Stimulated activated CD4-positive, alpha-beta T cell treated with anti-CD3 and anti-CD28 coated beads, Interleukin-2, amount 100 ng/mL, for 4 hours (primary cell): ENCODE measurements at regions not wholly inside any gene's neighbourhood (a gene's known extent, or its start where the extent isn't known, plus 50 kb on each side); places are given as distances from the start of the nearest gene placed in this dataset.
"Not testable (repeated sequence)": the region's sequence is repeated elsewhere in the genome, so short reads cannot be mapped to it uniquely, and the experiment has no call there.

Source experiments
- DNase-seq: peaks from one replicate; pipeline ENCODE4 v3.0.0-alpha.2; 2020; ENCODE audit warnings: low read depth

DNA sequence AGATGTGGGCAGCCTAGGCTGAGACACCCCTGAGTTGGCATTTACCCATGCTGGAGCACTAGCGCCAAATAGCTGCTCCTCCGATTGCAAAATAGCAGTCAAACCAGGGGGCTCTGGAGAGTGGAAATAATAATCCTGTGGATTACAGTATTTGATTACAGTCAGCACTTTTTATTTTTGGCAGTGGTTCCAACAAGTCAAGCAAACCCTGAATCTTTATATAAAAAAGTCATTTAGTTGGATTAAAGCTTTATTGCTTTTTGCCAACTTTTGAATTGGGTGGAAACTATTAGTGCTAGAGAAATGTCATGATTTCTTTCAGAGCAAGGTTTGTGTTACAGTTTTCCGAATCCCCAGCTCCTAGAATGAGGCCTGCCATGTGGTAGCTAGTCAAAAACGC, 99.3 kb upstream of the FAM20A start:
- DNase-seq, result no peak

DNA sequence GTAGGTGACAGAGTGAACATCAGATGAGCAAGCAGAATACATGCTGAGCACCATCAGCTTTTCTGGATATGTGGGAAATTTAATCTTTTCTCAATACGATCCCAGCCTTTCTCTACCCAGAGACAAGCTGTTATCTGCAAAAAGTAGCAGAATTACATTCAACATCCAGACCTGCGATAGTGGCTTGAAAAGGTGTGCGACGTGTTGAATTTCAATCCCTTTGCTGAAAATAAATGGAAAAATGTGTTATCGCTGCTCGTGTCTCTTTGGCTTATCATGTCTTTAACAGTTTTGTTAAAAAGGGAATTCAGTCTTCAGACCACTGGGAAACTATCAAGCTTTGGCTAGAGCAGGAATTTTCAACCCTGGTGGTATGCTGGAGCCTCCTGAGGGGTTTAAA, 98.8 kb upstream of the FAM20A start:
- DNase-seq, result no peak

DNA sequence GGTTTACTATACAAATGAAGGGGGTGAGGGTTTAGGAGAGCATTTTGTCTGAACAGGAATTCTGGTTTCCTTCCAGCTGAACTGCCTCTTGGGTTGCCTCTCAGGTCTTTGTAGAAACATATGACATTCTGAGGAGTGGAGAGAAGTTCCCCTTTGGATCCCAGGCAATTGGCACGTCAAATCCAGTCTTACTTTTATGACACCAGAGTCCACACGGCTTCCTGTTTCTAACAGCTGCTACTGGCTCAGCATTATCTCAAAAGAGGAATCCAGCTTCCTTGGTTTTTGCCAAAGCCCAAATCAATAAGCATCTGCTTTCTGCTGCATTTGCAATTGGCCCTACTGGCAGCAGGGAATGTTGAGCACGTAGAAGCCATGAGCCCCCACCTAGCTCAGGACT, 97.6 kb upstream of the FAM20A start:
- DNase-seq, result no peak

DNA sequence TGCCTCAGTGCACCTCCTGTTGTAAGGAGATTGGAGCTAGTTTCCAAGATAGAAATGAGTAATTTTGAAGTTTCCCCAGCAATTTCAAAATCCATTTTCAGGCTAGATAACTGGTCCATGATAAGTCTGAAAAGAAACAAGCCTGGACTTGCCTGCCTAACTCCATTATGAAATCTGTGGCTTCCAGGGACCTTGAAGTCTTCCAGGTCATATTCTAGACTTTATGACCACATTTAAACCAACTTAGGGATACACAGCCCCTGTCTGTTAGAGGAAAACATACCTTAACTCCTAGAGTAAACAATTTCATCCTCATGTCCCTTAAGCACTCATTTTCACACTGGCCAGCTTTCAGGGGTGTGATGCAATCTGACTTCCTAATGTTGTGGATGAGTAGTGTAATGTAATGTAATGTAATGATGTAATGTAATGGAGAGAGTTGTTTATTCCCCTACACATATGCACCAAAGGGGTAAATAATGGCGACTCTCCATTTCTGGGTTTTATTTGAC, 96.7 kb upstream of the FAM20A start:
- no peak for DNase-seq

DNA sequence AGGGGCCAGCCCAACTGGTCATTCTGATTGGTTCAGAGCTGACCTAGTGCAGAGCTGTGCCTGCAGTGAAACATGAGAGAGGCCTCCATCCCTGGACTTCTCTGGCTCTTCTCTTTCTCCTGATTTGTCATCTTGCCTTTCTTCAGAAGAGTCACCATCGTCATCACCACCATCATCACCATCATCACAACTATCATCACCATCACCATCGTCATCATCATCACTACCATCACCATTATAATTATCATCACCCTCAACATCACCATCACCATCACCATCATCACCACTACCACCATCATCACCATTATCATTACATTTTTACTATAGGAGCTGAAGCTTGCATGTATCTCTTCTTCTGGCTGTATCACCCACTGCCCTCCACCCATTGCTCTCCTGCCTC, 94.5 kb upstream of the FAM20A start:
- DNase-seq, result no peak

DNA sequence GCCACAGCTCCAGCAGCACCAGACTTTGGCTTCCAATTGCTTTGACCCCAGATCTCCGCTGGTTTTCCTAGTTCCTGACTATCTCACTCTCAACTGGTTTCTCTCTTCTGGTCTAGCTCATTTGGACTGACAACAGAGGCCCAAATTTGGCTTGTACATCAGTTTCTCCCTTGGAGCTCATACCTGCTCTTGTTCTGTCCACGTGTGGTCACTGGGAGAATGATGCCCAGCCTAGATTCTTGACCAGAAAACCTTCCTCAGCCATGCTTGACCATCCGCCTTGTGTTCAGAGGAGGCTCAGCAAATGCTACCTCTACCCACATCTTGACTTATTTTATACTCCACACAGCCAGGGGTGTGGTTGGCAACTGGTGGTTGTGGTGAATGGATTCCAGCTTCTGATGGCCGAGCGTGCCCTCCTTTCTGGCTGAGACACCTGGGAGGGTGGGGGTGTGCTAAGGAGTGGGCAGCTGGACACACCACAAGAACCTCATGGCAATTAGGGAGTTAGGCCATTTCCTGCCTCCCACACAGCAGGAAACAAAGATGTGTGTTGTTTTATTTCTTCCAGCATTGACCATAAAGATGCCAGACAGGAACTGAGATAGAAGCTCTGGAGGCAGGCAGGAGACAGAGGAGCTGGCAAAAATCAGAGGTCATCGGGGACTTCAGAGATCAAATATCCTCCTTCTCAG, 93.8 kb upstream of the FAM20A start:
- DNase-seq, result no peak

DNA sequence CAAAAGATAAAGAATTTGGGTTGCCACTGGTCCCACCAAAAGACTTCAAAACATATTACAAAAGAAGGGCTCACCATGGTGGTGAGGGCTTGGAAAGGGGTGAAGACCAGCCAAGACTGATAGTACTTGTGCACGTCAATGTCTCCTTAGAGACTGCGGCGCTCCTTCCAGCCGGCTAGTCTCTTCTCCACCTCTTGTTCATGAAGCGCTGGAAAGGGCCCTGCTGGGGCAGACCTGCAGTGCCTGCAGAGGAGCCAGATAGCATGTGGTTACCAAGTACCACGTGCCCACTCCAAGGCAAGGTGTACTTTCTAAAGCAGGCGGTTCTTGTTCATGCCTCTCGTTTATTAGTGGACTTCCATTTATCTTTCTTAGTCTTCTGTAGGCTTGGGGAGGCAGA, 92.7 kb upstream of the FAM20A start:
- no peak for DNase-seq

DNA sequence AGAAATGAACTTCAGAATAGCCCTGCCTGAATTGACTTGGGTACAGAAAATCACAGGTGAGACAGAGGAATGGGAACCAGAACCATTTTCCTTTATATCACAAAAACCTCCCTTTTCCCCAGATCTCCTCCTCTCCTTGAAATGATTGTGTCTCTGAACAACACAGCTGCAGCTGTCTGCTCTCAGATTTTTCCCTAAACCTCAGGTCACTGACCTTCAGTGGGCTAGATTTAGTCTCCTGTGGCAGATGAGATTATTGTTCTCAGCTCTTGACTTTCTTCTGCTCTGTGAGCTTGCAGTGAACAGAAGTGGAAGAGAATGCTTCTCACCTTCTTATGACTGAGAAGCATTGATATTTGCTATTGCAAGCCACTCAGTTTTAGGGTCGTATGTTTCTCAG, 92.3 kb upstream of the FAM20A start:
- no peak for DNase-seq

DNA sequence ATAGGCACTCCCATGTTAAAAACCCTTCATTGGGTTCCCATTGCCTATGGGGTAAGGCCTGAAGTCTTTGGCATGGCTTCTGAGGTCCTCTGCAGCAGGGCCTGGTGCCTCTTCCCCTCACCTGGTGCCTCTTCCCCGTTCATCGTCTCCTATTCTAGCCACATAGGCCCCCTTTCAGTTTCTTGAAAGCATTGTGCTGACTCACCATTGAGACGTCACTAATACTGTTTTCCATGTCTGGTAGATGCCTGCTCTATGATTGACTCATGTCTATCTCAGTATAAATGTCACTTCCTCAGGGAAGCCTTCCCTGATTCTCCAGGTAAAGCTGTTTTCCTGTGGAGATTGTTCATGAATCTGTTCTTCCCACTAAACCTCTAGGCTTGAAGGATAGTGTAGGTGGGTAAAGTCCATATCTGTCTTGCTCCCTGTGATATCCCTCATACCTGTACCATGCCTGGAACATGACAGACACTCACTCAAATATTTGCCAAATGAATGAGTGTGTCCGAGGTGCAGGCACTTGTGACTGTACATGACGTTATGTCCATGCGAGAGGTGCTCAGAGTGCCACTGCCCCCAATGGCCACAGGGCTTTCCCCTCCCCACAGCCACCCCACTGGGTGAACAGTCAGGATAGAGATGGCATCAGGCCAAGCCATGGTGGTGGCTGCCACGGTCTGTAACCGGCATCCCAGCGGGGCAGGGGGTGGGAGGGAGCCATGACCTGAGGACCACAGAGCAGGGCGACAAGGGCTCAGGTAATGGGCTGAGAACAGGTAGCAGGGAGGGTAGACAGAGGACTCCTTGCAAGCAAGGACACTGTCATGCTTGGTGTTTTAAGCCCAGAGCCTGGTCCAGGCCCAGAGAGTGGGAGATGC, 85.2 kb upstream of the FAM20A start:
- DNase-seq, result no peak

DNA sequence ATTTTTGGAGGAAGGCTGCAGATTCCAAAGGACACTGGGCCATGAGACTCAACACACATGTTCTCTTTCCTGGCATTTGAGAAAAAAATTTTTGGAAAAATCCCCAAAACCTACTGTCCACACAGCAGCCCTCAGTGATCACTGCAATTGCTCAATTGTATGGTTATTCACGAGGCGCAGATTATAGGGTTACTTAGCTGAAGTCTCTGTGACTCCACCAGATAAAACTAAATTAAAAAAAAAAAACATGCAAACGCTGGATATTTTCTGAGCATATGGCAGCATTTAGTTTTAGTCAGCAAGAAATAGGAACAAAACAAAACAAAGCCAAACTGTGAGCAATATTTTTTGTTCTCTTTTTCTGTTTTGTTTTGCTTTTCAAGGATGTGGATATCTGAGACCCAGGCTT, 83.8 kb upstream of the FAM20A start:
- DNase-seq, result no peak

DNA sequence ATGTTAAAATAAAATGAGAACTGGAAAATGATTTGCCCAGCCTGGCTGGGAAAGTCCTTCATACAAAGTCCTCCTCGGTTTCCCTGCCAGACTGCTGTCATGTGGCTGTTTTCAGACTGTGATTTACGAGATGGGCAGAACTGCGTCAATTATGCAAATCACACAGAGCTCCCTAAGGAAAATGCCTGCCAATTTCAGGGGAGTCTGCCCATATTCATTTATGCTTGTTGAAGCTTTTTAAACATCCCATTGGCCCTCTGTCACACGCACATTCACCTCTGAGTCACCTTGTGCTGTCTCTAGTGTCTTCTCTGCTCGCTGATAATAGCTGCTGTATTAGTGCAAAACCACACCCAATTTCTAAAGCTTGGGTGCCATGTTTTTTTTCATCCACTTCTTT, 81.7 kb upstream of the FAM20A start:
- no peak for DNase-seq

DNA sequence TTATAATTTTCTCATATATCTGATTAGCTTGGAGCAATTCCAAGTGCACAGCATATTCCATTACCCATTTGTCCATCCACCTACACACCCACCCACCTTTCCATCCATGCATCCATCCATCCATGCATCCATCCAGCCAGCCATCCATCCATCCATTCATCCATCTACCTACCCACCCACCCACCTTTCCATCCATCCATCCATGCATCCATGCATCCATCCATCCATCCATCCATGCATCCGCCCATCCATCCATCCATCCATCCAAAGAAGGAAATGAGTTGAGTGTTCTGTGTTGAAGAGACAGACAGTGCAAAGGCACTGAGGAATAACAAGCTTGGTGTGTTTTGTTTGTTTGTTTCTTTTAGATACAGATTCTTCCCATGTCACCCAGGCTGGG, 78.7 kb upstream of the FAM20A start:
- no peak for DNase-seq

DNA sequence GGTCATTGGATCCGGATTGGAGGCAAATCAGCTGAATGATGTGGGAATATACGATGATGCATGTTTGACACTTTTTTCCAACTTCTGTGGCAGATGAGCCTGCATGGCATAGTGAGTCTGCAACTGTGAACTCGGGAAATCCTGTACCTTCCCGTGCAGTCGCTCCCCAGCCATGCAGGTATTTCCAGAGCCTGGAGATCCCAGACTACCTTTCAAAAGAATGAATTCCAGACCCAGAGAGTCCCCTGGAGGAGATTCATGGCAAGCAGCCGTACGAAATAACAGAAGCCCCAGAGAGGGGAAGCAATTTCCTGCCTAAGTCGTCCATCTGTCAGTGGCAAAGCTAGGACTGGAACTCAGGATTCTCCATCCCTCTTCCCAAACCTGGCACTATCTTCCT, 75.7 kb upstream of the FAM20A start:
- no peak for DNase-seq

DNA sequence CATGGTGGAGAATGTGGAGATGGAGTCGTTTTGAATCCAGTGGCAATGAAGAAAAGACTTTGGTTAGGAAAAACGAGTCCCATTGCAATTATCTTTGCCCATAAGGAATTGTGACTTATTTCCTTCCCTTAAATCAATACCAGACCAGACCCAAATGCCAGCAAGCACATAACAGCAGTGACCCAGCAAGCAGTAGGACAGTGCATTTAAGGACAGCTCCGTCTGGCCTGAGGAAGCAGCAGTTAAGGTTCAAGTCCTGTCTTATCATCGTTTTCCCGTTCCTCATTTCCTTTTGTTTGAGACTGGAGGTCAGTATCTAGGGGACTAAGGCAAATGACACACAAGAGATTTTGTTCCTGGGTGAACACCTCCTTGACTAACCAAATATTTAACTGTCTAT, 74.6 kb upstream of the FAM20A start:
- DNase-seq, result no peak

DNA sequence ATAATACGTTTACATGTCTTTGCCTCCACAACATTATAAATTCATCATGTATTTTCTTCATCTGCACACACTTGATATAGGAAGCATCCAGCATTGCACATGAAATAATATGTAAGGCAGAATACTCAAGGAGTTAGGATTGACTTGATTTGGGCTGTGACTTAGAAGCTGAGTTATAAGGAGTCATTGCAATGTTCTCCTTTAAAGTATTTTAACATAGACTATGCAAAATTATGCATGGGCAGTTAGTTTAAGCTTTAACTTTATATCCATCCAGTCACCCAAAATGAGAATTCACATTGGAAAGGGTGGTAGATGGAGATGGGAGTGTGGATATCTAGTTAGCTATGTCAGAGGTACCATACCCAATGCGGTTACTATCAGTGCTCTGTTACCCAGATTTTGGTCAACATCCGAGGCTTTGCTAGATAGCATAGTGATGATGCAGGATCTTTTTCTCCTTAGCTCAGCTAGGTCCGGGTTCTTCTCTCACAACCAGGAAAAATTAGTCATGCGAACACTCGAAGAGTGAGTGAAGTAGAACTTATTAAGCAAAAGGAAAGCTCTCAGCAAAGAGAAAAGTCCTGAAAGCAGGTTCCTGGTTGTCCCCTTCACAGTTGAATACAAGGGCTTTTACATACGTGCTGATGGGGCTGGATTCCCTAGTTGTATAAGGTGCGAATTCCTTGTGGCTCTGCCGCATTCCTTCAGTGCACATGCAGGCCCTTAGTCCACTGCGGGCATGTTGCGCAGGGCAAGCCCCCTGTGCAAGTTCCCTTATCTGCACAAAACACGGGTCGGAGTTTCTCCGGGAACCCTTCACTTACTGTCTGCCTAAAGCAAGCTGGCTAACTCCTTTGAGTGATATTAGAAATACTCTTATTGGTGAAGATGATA, 73.1 kb upstream of the FAM20A start:
- no peak for DNase-seq

DNA sequence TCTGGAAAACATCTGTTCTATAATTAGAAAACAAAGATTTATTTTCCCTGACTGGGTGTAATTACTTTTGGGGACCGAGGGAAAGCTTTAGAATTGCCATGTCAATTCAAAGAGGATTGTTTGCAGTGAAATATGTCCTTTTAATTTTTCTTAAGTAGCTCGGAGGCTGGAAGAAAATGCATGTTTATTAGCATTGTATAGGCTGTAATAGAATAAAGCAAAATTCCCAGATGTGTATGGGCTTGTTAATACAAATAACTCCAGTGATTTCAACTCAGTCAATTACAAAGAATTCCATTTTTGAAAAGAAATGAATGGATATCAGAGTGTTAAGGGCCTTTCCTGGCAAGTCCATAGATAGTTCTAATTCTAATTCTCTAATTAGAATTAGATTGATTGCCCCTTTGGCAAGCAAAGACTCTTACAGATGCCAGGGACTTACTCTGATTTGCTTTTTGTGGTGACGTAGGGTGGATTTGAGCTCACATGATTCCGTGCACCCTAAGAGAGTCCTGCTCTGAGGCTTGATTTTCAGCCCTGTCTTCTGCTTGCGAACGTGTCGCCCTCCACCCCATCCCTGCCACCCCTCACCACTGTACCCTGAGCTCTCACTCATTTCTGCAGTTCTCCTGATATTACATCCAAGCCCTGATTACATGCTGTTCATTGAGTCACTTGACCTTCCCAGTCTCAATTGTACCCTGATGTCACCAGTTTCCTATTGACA, 70.0 kb upstream of the FAM20A start:
- DNase-seq, result no peak

DNA sequence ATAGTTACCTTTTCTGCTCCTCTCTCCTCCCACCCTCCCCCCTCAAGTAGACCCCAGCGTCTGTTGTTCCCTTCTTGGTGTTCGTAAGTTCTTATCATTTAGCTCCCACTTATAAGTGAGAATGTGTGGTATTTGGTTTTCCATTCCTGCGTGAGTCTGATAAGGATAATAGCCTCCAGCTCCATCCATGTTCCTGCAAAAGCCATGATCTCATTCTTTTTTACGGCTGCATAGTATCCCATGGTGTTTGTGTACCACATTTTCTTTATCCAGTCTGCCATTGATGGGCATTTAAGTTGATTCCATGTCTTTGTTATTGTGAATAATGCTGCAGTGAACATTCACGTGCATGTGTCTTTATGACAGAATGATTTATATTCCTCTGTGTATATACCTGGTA, 65.3 kb upstream of the FAM20A start:
- DNase-seq, result not testable (repeated sequence)

DNA sequence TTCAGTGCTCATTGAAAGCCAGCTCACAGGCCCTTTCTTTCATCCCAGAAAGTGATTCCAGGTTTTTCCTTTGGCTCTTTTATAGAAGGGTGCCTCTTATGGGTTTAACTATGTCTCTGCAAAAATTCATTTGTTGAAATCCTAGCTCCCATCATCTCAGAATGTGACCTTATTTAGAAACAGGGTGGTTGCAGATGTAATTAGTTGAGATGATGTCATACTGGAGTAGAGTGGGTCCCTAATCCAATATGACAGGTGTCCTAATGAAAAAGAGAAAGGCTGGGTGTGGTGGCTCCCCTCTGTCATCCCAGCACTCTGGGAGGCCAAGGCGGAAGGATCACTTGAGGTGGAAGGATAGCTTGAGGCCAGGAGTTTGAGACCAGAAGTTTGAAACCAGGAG, 64.2 kb upstream of the FAM20A start:
- no peak for DNase-seq

DNA sequence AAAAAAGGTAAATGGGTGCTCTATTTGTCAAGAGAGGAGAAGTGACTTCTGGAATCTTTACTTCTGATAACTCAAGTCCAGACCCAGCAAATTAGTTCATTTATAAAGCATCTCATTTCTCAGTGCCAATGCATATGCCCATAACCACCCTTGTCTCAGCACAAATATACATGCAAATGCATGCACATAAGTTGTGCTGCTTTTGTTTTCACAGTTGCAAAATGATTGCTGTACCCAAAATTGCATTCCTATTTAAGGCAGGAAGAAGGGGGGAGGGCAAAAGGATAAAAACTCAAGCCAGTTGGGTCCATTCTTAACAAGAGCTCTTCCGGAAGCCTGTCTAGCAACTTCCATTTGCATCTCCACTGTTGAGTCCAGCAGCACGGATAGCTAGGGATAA, 61.3 kb upstream of the FAM20A start:
- no peak for DNase-seq

DNA sequence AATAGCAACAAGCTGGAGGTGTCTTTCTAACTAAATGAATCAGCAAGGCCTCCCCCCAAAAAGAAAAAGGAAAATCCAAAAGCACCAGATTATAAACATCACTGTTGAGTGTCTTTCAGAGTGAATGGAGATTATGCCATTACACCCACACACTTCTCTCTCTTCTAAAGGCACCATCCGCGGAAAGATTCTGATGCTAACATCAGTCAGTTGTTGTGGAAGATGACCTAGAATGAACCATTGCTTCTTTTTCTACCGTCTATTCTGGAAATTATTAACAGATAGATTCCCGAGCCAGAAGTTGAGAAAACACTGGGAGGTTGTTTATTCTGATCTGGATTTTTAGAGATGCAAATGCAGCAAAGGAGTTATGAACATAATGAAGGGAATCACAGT, 60.9 kb upstream of the FAM20A start:
- DNase-seq, result no peak

DNA sequence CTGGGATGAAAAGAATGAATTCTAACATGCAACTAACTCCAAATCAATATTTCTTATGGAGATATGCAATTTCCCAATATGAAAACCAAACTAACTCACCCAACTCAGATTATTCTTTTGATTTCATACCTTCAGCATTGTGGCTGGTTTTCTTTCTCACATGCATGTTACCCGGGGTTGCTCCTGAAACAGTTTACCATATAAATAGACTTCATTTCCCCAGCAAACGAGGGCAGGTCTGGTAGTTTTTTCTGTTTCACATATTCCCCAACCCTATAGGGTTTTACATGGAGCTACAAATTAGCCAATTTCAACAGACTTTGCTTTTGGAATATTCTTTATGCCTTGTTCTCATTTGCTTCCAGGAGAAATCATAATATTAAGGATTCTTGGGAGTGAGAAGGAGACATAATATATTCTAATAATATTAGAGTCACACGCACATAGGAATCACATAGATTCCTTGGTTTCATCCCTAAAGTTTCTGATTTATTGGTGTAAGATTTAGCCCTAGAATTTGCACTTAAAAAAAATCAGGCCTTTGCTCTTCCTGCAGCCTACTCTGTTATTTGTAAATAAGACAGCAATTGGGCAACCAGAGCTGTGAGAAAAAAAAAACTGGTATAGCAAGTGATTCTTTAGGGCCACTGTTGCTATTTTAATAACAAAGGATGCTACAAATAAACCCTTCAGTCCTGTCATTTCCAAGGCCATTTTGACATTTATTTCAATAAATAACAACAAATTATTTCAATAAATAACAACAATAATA, 60.3 kb upstream of the FAM20A start:
- no peak for DNase-seq
